HPDE6-E6E7 (cell line): ENCODE measurements at regions not wholly inside any gene's neighbourhood (a gene's known extent, or its start where the extent isn't known, plus 50 kb on each side); places are given as distances from the start of the nearest gene placed in this dataset.
"Not testable (repeated sequence)": the region's sequence is repeated elsewhere in the genome, so short reads cannot be mapped to it uniquely, and the experiment has no call there.

ENCODE experiments used
- DNase-seq: peaks from one replicate; pipeline ENCODE4 v3.0.0; 2011; ENCODE audit warnings: missing footprints; ENCODE audit errors: extremely low spot score

- DNase-seq, result no peak
Observed at GRCh38 chr4:154032914-154033313, 244.0 kb upstream of the SFRP2 start.

GRCh38 chr4:154030746-154031145 is 241.9 kb upstream of the SFRP2 start:
- no peak for DNase-seq

GRCh38 chr4:154030152-154030551 is 241.3 kb upstream of the SFRP2 start:
- DNase-seq, result no peak

GRCh38 chr4:154029171-154029570 is 240.3 kb upstream of the SFRP2 start:
- no peak for DNase-seq

GRCh38 chr4:154025110-154025509 is 236.2 kb upstream of the SFRP2 start:
- no peak for DNase-seq

GRCh38 chr4:154024097-154024694 is 235.3 kb upstream of the SFRP2 start:
- no peak for DNase-seq

GRCh38 chr4:154023671-154024070 is 234.8 kb upstream of the SFRP2 start:
- DNase-seq, result not testable (repeated sequence)

- no peak for DNase-seq
Observed at GRCh38 chr4:154019811-154020210, 230.9 kb upstream of the SFRP2 start.

GRCh38 chr4:154018659-154019058 is 229.8 kb upstream of the SFRP2 start:
- no peak for DNase-seq

GRCh38 chr4:154015578-154015977 is 226.7 kb upstream of the SFRP2 start:
- no peak for DNase-seq

GRCh38 chr4:154014407-154015321 is 225.8 kb upstream of the SFRP2 start:
- no peak for DNase-seq

- no peak for DNase-seq
Observed at GRCh38 chr4:154013576-154013975, 224.7 kb upstream of the SFRP2 start.

- DNase-seq, result no peak
Observed at GRCh38 chr4:154010371-154010770, 221.5 kb upstream of the SFRP2 start.

- no peak for DNase-seq
Observed at GRCh38 chr4:154009788-154010187, 220.9 kb upstream of the SFRP2 start.

- DNase-seq, result no peak
Observed at GRCh38 chr4:154009191-154009590, 220.3 kb upstream of the SFRP2 start.

- DNase-seq, result no peak
Observed at GRCh38 chr4:154005171-154005520, 216.3 kb upstream of the SFRP2 start.

- DNase-seq, result no peak
Observed at GRCh38 chr4:154004507-154005170, 215.8 kb upstream of the SFRP2 start.

GRCh38 chr4:154004016-154004415 is 215.1 kb upstream of the SFRP2 start:
- DNase-seq, result no peak

- DNase-seq, result no peak
Observed at GRCh38 chr4:154003378-154003777, 214.5 kb upstream of the SFRP2 start.

- no peak for DNase-seq
Observed at GRCh38 chr4:154001193-154001592, 212.3 kb upstream of the SFRP2 start.

GRCh38 chr4:153997516-153997915 is 208.6 kb upstream of the SFRP2 start:
- DNase-seq, result no peak

GRCh38 chr4:153989505-153989904 is 200.6 kb upstream of the SFRP2 start:
- no peak for DNase-seq
